DOHH2 (cell line): ENCODE measurements at regions not wholly inside any gene's neighbourhood (a gene's known extent, or its start where the extent isn't known, plus 50 kb on each side); places are given as distances from the start of the nearest gene placed in this dataset.

Experiments
- CTCF ChIP-seq: fragments of 200-600 bp; sonication (generic); IDR thresholded peaks from one replicate; pipeline ENCODE4 v1.5.1; 2014; ENCODE audit warnings: antibody characterized with exemption, mild to moderate bottlenecking, low read depth, low read length; ENCODE audit not compliant: poor library complexity, severe bottlenecking
- EZH2phosphoT487 ChIP-seq: fragments of 200-600 bp; sonication (generic); IDR thresholded peaks from 2 replicates; pipeline ENCODE4 v1.6.1; 2017; ENCODE audit warnings: borderline replicate concordance, mild to moderate bottlenecking, antibody characterized with exemption, low read length, moderate library complexity, mixed read lengths

GRCh38 chr10:113469796-113470195 is 83.1 kb upstream of the HABP2 start:
- TF ChIP-seq EZH2phosphoT487 (no peak), CTCF (no peak)
